K562 (cell line): ENCODE measurements at regions not wholly inside any gene's neighbourhood (a gene's known extent, or its start where the extent isn't known, plus 50 kb on each side); places are given as distances from the start of the nearest gene placed in this dataset.
A peak's percentile ranks its signal among the peaks of the same experiment; 100 is the strongest.

ENCODE experiments used
- ATAC-seq: fragments of 200-7000 bp; cut with Tn5 transposase; 3 replicates; pipeline ENCODE4 v1.9.1; 2020; ENCODE audit warnings: moderate library complexity
- BruUV-seq: library from RNA; stranded (reverse); fragments of 400-500 nt; replicated peaks from 2 replicates; lab custom pipeline; 2021; lab: Mats Ljungman, UMichigan
- CTCF ChIA-PET: fragments of 300-600 bp; formaldehyde crosslinking; extraction: SDS; loops from one replicate; lab custom pipeline; 2021; ENCODE audit warnings: low intra/inter-chr PET ratio; lab: Yijun Ruan, JAX
- POLR2A ChIA-PET: fragments of 300-600, 350-650 bp; sonication (Branson Sonifier 250); formaldehyde crosslinking; extraction: SDS; loops from one replicate; lab custom pipeline; 2021; ENCODE audit warnings: antibody characterized with exemption, inconsistent platforms; lab: Yijun Ruan, JAX
- DNase-seq, 4 experiments: peaks; one replicate each; pipeline versions ENCODE4 v3.0.0 to v3.0.0-alpha.2; 2011 to 2018; ENCODE audit warnings: low spot score in 3 of 4, mixed read lengths in 3 of 4; ENCODE audit errors: extremely low read depth in 1 of 4
- FAIRE-seq: peaks from 2 replicates; lab custom pipeline; 2011; peaks lifted over from hg19 to GRCh38; lab: Jason Lieb, UNC
- H2AFZ ChIP-seq: 2 replicates; pipeline ENCODE4 v1.6.0; 2011; ENCODE audit warnings: low read depth, low read length, control low read depth, inconsistent platforms
- H3K27ac ChIP-seq: fragments of 200-600 bp; 3 replicates; pipeline ENCODE4 v1.8.0; 2011; ENCODE audit warnings: low read depth, mild to moderate bottlenecking, control low read depth, inconsistent platforms, low read length, moderate library complexity, mixed read lengths; ENCODE audit errors: extremely low read depth
- H3K27me3 ChIP-seq, 2 experiments: fragments of 300-600 bp in 1 of 2; 2 replicates in 1 of 2; 3 replicates in 1 of 2; pipeline versions ENCODE4 v1.6.0 to v1.8.0; 2011; ENCODE audit warnings: inconsistent platforms in 2 of 2, low read length in 2 of 2, mild to moderate bottlenecking in 1 of 2, mixed read lengths in 1 of 2, moderate library complexity in 1 of 2; ENCODE audit not compliant: control insufficient read depth in 2 of 2, insufficient read depth in 2 of 2
- H3K36me3 ChIP-seq: fragments of 300-600 bp; 3 replicates; pipeline ENCODE4 v1.8.0; 2011; ENCODE audit warnings: mild to moderate bottlenecking, low read length, inconsistent platforms; ENCODE audit not compliant: control insufficient read depth, insufficient read depth
- H3K4me1 ChIP-seq, 2 experiments: fragments of 200-600 bp in 1 of 2; replicated peaks in 1 of 2; 2 replicates in 1 of 2; 3 replicates in 1 of 2; pipeline versions ENCODE4 v1.5.1 to v1.8.0; 2011; ENCODE audit warnings: inconsistent platforms in 2 of 2, low read length in 2 of 2, mild to moderate bottlenecking in 1 of 2, mixed read lengths in 1 of 2, moderate library complexity in 1 of 2; ENCODE audit not compliant: control insufficient read depth in 2 of 2, insufficient read depth in 2 of 2
- H3K4me2 ChIP-seq: 2 replicates; pipeline ENCODE4 v1.6.1; 2011; ENCODE audit warnings: low read length, control low read depth, inconsistent platforms, mixed read lengths; ENCODE audit not compliant: insufficient read depth
- H3K4me3 ChIP-seq: fragments of 200-600 bp; sonication (generic), shearing (Covaris generic); 2 replicates; pipeline ENCODE4 v1.5.1; 2016; ENCODE audit warnings: control low read depth, inconsistent platforms
- H3K79me2 ChIP-seq: fragments of 200-600 bp; 3 replicates; pipeline ENCODE4 v1.8.0; 2011; ENCODE audit warnings: low read length, inconsistent platforms; ENCODE audit not compliant: control insufficient read depth, insufficient read depth
- H3K9ac ChIP-seq, 2 experiments: 2 replicates each; pipeline versions ENCODE4 v1.6.0 to v1.6.1; 2011; ENCODE audit warnings: low read depth in 2 of 2, low read length in 2 of 2, control low read depth in 1 of 2, inconsistent platforms in 1 of 2, mild to moderate bottlenecking in 1 of 2, mixed read lengths in 1 of 2; ENCODE audit not compliant: insufficient read depth in 1 of 2
- H3K9me1 ChIP-seq: one replicate; pipeline ENCODE4 v1.6.0; 2011; ENCODE audit warnings: inconsistent platforms, mild to moderate bottlenecking, low read length, moderate library complexity; ENCODE audit not compliant: control insufficient read depth, insufficient read depth
- H3K9me3 ChIP-seq: replicated peaks from 2 replicates; pipeline ENCODE4 v1.5.1; 2011; ENCODE audit warnings: low read depth, low read length, inconsistent platforms; ENCODE audit not compliant: control insufficient read depth, insufficient read depth
- H4K20me1 ChIP-seq: replicated peaks from 2 replicates; pipeline ENCODE4 v1.6.1; 2011; ENCODE audit warnings: low read length, inconsistent platforms, mixed read lengths; ENCODE audit not compliant: control insufficient read depth, insufficient read depth
- BDP1 ChIP-seq: IDR thresholded peaks from 3 replicates; pipeline ENCODE4 v1.6.1; 2011; ENCODE audit not compliant: insufficient read length, insufficient read depth
- CEBPB ChIP-seq: fragments of 450-650 bp; IDR thresholded peaks from 2 replicates; pipeline ENCODE4 v1.6.1; 2016; ENCODE audit warnings: missing genetic modification characterization, missing compliant biosample characterization
- CEBPG ChIP-seq, 3 experiments: fragments of 200-800 bp in 1 of 3; sonication (Bioruptor generic) in 1 of 3; sonication (generic) in 1 of 3; formaldehyde crosslinking in 1 of 3; IDR thresholded peaks in 2 of 3; conservative IDR thresholded peaks in 1 of 3; 2 replicates each; pipeline versions ENCODE4 v1.6.1 to v1.8.0; 2016 to 2022; ENCODE audit warnings: missing compliant biosample characterization in 2 of 3, missing genetic modification characterization in 2 of 3, mild to moderate bottlenecking in 1 of 3, missing genetic modification reagents in 1 of 3
- DPF2 ChIP-seq: fragments of 450-650 bp; IDR thresholded peaks from 2 replicates; pipeline ENCODE4 v1.6.1; 2016
- HNRNPH1 ChIP-seq: fragments of 200-400 bp; formaldehyde crosslinking; optimal IDR thresholded peaks from 2 replicates; pipeline ENCODE3; 2017; ENCODE audit warnings: low read depth, mild to moderate bottlenecking, low read length, moderate library complexity
- IRF9 ChIP-seq: fragments of 450-650 bp; IDR thresholded peaks from 2 replicates; pipeline ENCODE4 v1.6.1; 2016; ENCODE audit warnings: missing biosample characterization, missing genetic modification characterization
- KAT2B ChIP-seq: IDR thresholded peaks from one replicate; pipeline ENCODE4 v1.6.1; 2012; ENCODE audit warnings: low read depth, mild to moderate bottlenecking, control low read depth, inconsistent platforms, low read length, moderate library complexity
- MCM3 ChIP-seq: fragments of 450-650 bp; IDR thresholded peaks from 2 replicates; pipeline ENCODE4 v1.6.1; 2016
- MCM7 ChIP-seq, 2 experiments: fragments of 450-650 bp; IDR thresholded peaks; 2 replicates each; pipeline ENCODE4 v1.6.1; 2016 to 2018
- NFIC ChIP-seq: fragments of 450-650 bp; IDR thresholded peaks from 2 replicates; pipeline ENCODE4 v1.6.1; 2017; ENCODE audit warnings: mild to moderate bottlenecking, inconsistent platforms
- RBBP5 ChIP-seq: fragments of 200-600 bp; sonication (generic); IDR thresholded peaks from 2 replicates; pipeline ENCODE4 v1.6.1; 2012; ENCODE audit warnings: borderline replicate concordance, mild to moderate bottlenecking, low read length, control low read depth, inconsistent platforms; ENCODE audit not compliant: insufficient read depth, poor library complexity, severe bottlenecking
- RUNX1 ChIP-seq: sonication (generic); IDR thresholded peaks from 2 replicates; pipeline ENCODE4 v1.6.1; 2016; ENCODE audit warnings: antibody characterized with exemption, low read depth
- ZNF174 ChIP-seq: fragments of 250-450 bp; sonication (Bioruptor Pico); IDR thresholded peaks from 2 replicates; pipeline ENCODE4 v1.4.0; 2020; ENCODE audit warnings: mild to moderate bottlenecking
- ZNF79 ChIP-seq: fragments of 250-450 bp; sonication (Bioruptor Pico); IDR thresholded peaks from 2 replicates; pipeline ENCODE4 v1.4.0; 2020; ENCODE audit warnings: low read depth, mild to moderate bottlenecking, moderate library complexity
- WGBS: fragments of 100-300 bp; shearing (Covaris generic); methylation state at CpG from one replicate; pipeline ENCODE4 v1.1.6; 2016; ENCODE audit warnings: low coverage, mixed read lengths; ENCODE audit not compliant: insufficient coverage; ENCODE audit errors: missing lambda C conversion rate; 5-methylcytosine and 5-hydroxymethylcytosine counted together
- in situ Hi-C: fragments of 300-500 bp; cut with MboI; formaldehyde crosslinking; loops from 4 replicates; pipeline ENCODE4 v1.15.0; 2018; ENCODE audit warnings: inconsistent platforms, mixed read lengths
- intact Hi-C: fragments of 100-400 bp; cut with micrococcal nuclease; formaldehyde crosslinking; loops from 2 replicates; pipeline ENCODE4 v1.14.2; 2022
- TF ChIP-seq, protein P1 (sequence below): sonication (generic); formaldehyde crosslinking; IDR thresholded peaks from 2 replicates; pipeline ENCODE4 v1.8.1; 2023; ENCODE audit warnings: mild to moderate bottlenecking, missing genetic modification reagents

- no peaks in the 10 kb centered on the region for H3K9me1 ChIP-seq
- no peaks in the 10 kb centered on the region for H3K9me3 ChIP-seq
- no peaks in the 10 kb centered on the region for H3K79me2 ChIP-seq
- TF ChIP-seq ZNF174 (CRISPR knock-in tag) (no peak), IRF9 (tag) (0 out of 2 replicates have a peak, but pooled peaks have one; percentile 30), CEBPG (CRISPR knock-in tag; IDR thresholded peaks at IDR 0.05) (no peak), CEBPG (tag; conservative IDR thresholded peaks at IDR 0.05 in 1 of 2, IDR thresholded peaks at IDR 0.05 in 1 of 2) (peak; percentile 64 to 97), CEBPB (tag) (peak; percentile 95)
- no peaks in the 10 kb centered on the region for H3K4me1 ChIP-seq
- in situ Hi-C loops (no loop called here), intact Hi-C loops (no loop called here)
- no TSS peak for BruUV-seq
- no peak overlapping the region for H3K4me2 ChIP-seq
- H3K9ac ChIP-seq = no peak overlapping the region
- H4K20me1 ChIP-seq = no peaks in the 10 kb centered on the region
- no peaks in the 10 kb centered on the region for H3K36me3 ChIP-seq
- H2AFZ ChIP-seq = no peak overlapping the region
- DNase-seq (no peak), ATAC-seq (no peak), FAIRE-seq (no peak)
- H3K4me3 ChIP-seq = no peak overlapping the region
- peaks cover 0 to 4% of the 10 kb centered on the region in 2 experiments; a peak in 2 of 5 replicates for H3K27me3 ChIP-seq
- 1% methylated on average over 4 of the region's 4 CpGs for WGBS
- H3K27ac ChIP-seq = no peak overlapping the region
- CTCF ChIA-PET = no interaction called here
- POLR2A ChIA-PET = no interaction called here
Measured at GRCh38 chr19:31770223-31770622, 421.0 kb upstream of the TSHZ3 start.

DNA sequence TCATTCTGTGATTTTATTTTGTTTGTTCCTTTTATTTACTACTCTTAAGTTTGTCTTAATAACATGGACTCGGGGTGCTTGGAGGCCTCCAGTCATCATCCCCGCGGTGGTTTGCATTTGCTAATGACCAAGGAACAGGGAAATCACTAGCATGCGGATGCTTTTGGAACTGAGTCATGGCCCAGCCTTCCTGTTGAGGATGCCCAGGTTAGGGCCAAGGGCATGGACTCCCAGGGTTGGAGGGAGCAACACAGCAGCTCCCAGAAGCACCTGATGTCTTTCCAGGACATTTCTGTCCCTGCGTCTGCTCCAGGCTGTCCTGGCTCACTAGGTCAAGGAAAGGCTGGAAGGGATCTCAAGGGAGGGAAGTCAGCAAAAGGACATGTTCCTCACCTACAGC is 423.7 kb upstream of the TSHZ3 start:
- intact Hi-C loops (no loop called here), in situ Hi-C loops (no loop called here)
- DNase-seq = no peak
- POLR2A ChIA-PET = no interaction called here
- Histone ChIP-seq H3K4me2 (no peak overlapping the region), H3K4me3 (no peak overlapping the region), H3K9me3 (no peaks in the 10 kb centered on the region), H3K27ac (no peak overlapping the region), H3K9ac (no peak overlapping the region), H2AFZ (no peak overlapping the region), H3K79me2 (no peaks in the 10 kb centered on the region), H3K27me3 (peaks cover 0 to 4% of the 10 kb centered on the region in 2 experiments; a peak in 2 of 5 replicates), H3K9me1 (no peaks in the 10 kb centered on the region), H3K4me1 (no peaks in the 10 kb centered on the region), H3K36me3 (no peaks in the 10 kb centered on the region), H4K20me1 (no peaks in the 10 kb centered on the region)
- CTCF ChIA-PET = no interaction called here
- WGBS = 0% methylated on average over 5 of the region's 5 CpGs
- no peak for FAIRE-seq
- BruUV-seq = no TSS peak
- ATAC-seq = no peak
- TF ChIP-seq MCM3 = no peak
- no peak for TF ChIP-seq HNRNPH1
- TF ChIP-seq DPF2 = no peak
- TF ChIP-seq RUNX1 = no peak
- TF ChIP-seq ZNF79 = no peak
- TF ChIP-seq NFIC = no peak
- no peak for TF ChIP-seq KAT2B
- TF ChIP-seq BDP1 = no peak
- TF ChIP-seq, protein P1, sequence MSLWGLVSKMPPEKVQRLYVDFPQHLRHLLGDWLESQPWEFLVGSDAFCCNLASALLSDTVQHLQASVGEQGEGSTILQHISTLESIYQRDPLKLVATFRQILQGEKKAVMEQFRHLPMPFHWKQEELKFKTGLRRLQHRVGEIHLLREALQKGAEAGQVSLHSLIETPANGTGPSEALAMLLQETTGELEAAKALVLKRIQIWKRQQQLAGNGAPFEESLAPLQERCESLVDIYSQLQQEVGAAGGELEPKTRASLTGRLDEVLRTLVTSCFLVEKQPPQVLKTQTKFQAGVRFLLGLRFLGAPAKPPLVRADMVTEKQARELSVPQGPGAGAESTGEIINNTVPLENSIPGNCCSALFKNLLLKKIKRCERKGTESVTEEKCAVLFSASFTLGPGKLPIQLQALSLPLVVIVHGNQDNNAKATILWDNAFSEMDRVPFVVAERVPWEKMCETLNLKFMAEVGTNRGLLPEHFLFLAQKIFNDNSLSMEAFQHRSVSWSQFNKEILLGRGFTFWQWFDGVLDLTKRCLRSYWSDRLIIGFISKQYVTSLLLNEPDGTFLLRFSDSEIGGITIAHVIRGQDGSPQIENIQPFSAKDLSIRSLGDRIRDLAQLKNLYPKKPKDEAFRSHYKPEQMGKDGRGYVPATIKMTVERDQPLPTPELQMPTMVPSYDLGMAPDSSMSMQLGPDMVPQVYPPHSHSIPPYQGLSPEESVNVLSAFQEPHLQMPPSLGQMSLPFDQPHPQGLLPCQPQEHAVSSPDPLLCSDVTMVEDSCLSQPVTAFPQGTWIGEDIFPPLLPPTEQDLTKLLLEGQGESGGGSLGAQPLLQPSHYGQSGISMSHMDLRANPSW = no peak
- no peak for TF ChIP-seq RBBP5
- TF ChIP-seq MCM7 (IDR thresholded peaks at IDR 0.05) = no peak
